ACHN (cell line): ENCODE measurements at regions not wholly inside any gene's neighbourhood (a gene's known extent, or its start where the extent isn't known, plus 50 kb on each side); places are given as distances from the start of the nearest gene placed in this dataset.

ENCODE experiments used
- DNase-seq: peaks from one replicate; pipeline ENCODE4 v3.0.0-alpha.2; 2015
- in situ Hi-C: cut with HindIII; loops from 2 replicates; pipeline ENCODE4 v1.10.0; 2017; ENCODE audit warnings: low sequenced_read_pairs, low pct_ligation_motif_present, low pct_unique_long_range_greater_than_20kb

DNA sequence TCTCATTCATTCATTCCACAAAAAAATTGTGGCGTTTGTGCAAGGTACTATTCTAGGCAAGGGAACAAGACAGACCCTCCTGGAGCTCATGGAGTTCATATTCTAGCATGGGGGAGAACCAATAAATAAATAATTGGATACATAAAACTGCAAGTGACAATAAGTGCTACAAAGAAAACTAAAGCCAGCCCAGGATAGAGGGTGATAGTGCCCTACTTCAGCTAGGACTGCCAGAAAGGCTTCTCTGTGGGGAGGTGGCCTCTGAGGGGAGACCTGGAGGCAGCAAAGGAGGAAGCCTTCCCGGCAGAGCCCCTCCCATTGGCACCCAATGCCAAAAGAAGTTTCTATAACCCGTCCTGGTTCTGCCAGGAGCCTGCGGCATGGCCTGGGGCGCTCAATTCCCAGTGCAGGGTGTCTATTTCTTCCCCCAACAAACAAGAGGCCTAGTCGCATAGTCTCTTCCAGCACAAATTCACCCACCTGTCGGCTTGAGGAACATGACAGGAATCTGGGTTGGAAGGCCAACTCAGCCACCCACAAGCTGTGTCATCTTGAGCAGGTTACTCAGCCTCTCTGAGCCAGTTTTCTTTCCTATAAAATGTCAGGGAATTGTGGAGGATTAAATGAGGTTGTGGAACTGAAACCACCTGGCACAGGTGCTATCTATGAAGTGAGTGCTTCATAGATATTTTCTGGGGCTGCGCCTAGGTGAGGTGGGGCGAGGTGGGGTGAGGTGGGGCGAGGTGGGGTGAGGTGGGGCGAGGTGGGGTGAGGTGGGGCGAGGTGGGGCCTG, 94.3 kb downstream of the ZFP36L2 start:
- DNase-seq, result no peak
- in situ Hi-C loops, result no loop called here

DNA sequence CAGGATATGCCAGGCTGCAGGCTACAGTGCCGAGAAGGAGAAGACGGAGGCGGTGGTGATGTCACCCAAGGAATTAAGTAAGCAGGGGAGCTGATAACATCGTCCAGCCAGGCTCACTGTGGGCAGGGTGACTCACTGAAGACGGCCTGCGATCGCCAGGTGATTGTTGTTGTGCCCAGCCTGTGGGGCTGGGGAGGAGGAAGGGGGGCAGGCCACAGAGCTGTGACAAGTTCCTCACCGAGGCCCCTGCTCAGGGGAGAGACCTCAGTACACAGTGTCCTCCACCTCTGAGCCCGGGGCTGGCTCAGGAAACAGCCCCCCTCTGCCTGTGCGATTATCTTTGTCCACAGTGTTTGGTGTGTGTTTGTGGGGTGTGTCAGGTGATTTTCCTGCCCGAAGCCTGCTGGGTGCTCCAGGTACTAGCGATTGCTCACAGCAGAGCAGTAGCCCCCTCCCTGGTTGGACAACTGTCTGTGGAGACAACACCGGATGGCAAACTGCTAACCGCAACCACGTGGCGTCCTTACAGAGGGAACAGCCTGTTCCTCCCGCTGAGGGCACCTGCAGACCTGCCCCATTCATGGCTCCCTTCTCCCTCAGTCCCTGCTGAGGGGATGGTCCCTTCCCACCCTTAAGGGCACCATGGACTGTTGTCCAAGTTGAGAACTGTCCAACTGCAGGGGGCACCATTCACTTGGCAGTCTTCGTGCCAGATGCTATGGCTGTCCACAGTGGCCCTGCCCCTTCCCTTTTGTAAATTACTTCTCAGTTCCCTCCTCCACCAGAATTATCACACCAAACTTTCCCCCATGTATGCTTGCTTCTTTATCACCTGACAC, 95.1 kb downstream of the ZFP36L2 start:
- peak; percentile 62 for DNase-seq
- in situ Hi-C loops, result no loop called here

DNA sequence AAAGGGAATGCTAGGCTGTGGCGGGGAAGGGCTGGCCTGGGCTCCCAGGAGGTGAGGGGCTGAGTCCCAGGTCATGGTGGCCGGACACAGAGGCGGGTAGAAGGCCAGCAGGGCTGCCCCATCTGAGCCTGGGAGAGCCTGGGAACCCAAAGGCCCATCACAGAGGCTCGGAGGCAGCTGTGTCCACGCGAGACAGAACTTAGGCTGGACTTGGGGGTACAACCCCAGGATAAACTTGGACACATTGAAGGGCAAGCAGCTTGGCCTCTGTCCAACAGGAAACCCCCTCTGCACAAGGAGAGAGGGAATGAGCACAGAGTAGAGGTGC, 95.9 kb downstream of the ZFP36L2 start:
- in situ Hi-C loops, result no loop called here
- DNase-seq, result no peak

DNA sequence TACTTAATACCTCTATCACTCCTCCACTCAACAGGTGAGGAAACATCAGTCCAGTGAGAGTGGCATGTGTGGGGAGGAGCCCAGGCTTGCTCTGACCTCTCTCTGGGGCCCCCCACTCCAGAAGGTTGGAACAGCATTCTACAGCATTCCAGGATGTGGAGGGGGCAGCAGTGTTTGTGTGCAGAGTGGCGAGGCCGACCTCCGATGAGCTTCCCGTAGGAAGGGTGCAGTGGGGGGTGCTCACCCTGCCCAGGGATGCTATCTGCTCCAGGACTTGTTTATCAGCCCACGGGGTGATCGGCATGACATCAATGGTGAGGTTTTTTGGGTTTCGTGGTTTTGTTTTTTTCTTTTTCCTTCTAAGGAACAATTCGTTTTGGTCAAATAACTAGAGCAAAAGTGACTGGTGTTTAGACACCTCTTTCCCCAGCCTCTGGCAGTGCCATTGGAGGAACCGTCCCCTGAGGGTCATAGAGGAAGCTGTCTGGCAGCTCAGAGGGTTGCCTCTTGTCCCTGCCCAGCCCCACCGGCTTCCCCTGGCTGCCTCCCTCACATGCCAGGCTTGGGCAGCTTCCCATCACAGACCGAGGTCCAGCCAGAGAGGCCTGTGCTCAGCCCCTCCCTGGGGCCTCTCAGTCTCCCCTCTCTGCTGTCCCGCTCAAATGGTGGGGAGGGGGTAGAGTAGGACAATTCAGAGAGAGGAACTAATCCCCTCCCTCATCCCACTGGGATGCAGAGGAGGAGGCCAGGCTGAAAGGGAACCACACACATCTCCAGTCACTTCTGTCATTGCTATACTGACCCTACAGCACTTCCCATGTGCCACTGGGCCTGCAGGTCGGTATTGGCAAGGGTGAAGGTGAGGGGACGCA, 96.5 kb downstream of the ZFP36L2 start:
- in situ Hi-C loops, result no loop called here
- DNase-seq, result no peak

DNA sequence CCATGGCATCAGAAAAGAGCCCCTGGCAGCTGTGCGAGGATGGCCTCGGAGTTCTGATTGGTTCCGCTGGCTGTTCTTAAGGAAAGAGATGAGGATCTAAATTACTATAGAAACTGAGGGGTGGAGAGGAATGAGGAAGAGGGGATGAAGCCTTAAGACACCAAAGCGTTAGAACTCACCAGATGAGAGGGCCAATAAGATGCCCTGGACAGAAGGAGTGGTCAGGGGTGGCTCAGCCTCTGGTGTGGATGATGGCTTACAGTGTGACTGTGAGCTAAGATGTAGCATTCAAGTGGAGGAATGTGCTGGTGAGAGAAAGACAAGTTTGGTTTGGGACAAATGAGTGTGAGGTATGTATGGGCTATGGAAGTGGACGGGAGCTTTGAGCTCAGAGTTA, 97.8 kb downstream of the ZFP36L2 start:
- in situ Hi-C loops, result no loop called here
- DNase-seq, result no peak

DNA sequence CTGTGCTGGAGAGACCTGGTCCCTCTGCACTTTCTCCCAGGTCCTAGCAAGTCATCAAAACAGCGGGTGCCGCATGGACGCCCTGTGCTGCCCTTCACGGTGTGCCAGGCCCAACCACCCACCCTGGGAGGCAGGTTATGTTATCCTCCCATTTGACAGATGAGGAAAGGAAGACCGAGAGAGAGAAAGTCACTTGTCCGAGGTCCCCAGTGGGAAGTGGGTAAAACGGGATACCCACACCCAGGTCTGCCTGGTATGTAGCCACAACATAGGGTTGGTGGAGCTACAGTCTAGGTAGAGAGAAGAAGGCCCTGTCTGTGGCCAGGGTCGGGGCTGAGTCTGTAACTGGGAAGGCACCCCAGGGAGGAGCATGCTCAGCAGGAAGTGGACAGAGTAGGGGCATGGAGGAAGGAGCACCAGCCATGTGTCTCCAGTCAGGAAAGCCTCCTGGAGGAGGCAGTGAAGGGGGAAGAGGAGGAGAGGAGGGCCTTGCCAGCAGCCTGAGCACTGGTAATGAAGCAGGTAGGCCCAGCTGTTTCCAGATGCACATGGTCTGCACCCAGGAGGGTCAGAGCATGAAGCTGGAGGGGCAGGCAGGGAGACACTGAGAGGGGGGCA, 98.4 kb downstream of the ZFP36L2 start:
- in situ Hi-C loops, result no loop called here
- no peak for DNase-seq

DNA sequence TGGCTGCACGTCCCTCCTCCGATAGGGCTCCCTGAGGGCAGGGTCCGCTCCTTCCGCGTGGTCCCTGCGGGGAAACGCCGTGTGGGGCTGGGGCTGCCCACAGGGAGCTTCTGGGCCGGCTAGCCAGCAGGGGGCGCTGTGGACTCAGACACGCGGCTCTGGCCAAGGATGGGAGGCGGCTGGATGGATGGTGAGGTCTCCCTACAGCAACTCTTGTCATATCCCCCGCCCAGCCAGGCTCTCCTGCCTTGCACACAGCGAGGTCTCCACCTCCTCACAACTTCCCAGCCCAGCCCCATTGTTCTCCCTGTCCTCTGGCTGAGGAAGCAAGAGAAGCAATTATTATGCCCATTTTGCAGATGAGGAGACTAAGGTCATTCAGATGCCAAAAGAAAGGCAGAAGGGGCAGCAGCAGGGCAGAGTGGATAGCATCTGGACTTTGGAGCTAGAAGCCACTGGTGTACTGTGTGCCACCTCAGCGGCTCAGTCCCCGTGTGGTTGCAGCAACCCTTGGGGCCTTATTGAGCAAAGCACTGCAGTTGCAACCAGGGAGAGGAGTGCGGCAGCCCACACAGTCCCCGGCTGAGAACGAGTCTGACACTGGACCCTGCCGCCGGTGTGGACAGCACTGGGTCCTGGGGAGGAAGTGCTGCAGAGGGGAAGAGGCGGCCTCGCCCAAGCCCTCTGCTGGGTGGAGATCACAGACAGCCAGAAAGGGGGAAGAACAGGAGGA, 99.0 kb downstream of the ZFP36L2 start:
- in situ Hi-C loops, result no loop called here
- no peak for DNase-seq

DNA sequence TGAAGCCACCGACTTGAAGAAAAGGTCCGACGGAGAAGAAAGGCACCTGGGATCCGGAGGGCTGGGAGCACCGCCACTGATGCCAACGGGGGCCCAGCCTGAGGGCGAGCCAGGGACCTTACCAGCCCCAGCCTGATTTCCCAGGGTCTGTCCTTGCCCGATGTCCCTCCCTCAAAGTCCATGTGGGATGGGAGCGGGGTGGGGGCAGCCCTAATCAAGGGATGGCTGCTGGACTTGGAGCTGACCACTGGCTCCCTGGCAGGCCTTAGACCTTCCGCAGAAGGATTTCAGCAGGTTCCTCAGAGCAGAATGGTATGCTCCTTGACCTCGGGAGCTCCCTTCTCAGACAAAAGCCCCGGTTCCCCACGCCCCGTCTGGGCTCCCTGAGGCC, 99.6 kb downstream of the ZFP36L2 start:
- no peak for DNase-seq
- in situ Hi-C loops, result no loop called here

DNA sequence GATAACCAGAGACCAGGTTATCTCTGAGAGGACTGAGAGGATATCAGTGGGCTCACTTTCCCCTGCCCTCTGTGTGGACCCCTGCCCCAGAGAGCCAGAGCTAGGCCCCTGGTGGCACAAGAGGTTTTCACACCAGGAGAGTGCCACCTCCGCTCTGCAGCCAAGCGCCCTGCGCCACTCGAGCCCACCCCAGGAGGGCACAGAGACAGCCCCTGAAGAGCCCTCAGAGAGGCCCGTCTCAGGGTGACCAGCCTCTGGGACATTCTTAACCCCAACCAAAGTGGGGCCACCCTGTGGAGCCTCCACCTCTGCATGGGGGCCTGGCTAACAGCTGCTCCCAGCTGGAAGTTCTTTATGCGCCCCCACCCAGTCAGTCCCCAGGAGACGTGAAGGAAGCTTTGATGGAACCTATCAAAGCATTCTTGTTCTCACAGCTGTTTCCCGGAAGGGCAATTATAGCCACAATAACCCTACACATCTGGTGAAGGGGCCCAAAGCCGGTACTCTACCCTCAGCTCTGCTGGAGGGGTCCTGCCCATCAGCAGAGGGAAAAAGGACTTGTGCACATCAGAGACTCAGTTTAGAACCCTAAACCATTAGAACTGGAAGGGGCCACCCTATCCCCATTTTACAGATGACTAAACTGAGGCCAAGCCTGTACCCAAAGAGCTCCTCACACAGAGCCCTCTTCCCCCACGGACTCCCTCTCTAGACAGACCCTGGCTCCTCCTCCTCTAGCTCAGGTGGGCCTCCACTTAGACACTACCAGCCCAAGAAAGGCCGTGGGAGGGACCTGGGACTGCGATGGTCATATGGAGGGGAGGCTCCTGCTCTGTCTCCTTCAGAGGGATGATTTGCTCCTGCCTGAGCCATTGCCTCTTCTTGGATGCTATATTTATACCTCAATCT, 101.1 kb downstream of the ZFP36L2 start:
- no peak for DNase-seq
- in situ Hi-C loops, result no loop called here

DNA sequence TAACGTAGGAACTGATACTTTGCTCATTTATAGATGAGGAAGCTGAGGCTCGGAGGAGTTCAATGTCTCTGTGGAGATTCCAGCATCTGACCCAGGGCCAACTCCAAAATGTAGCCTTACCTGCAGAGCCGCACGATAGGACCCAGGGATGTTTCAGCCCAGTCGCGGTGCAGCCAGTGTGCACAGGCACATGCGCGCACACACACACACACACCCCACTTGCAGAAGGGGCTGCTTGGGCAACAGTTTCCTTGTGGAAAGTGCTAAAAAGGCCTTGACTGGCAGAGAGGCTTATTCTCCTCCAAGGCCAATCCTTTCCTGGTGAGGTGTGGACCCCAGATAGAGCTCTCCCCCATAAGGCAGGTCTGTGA, 101.7 kb downstream of the ZFP36L2 start:
- in situ Hi-C loops, result no loop called here
- no peak for DNase-seq

DNA sequence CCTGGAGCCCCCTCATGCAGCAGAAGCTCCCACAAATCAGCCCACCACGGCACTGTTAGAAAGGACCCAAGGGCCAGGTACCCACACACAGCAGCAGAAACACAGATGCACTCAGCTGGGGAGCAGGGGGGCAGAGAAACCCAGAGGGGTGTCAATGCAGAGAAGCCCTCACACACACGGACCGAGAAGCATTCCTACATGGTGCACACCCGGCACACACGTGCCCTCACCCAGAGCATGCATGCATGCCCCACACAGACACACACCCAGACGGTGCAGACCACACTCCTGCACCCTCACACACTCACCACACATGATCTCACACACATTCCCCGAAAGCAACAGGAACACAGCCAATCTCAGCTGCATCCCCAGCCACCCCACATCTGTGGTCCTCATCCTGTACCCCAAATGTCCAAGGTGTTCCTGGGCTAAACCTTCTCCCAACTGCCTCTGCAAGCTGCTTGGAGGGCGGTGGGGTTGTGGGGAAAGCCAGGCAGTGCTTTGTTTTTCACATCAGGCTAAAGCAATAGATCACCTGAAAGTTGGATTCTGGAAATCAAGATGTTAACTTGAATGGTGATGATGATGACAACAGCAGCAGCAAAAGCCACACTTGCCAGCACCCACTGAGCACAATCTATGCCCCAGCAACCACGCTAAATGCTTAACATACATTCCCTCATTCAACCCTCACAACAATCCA, 102.3 kb downstream of the ZFP36L2 start:
- no peak for DNase-seq
- in situ Hi-C loops, result no loop called here

DNA sequence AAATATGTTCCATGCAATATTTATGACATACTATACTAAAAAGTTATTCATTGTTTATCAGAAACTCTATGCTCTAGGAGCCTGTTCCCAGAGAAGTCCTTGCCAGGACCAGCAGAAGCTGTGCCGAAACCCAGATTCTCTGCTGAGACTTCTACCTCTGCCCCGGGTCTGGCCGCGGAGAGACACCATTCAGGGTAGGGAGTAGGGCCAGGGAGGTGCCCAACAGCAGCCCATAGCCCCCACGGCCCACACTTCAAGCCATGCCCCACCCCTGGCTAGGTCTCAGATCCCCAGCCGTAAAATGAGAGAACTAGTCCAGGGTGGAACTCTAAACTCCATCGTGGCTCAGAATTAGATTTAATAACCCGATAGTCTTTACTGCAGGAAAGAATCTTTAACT, 102.9 kb downstream of the ZFP36L2 start:
- in situ Hi-C loops, result no loop called here
- DNase-seq, result no peak

DNA sequence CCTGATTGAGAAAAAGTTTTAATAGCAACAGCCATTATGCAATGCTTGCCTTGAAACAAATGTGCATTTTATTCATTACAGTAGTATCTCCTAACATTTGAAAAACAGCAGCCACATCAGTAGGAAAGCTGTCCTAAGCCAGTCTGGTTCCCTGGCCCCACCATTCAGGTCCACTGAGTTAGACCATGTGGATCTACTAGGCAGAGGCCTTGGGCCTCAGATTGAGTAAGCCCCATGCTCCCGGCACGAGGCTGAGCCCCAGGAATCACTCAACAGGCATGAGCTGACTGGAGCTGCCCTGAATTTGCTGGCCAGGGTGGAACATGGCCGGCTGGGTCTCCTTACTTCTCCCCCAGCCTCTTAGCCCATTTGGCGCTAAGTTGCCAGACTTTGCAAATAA, 103.4 kb downstream of the ZFP36L2 start:
- no peak for DNase-seq
- in situ Hi-C loops, result no loop called here

DNA sequence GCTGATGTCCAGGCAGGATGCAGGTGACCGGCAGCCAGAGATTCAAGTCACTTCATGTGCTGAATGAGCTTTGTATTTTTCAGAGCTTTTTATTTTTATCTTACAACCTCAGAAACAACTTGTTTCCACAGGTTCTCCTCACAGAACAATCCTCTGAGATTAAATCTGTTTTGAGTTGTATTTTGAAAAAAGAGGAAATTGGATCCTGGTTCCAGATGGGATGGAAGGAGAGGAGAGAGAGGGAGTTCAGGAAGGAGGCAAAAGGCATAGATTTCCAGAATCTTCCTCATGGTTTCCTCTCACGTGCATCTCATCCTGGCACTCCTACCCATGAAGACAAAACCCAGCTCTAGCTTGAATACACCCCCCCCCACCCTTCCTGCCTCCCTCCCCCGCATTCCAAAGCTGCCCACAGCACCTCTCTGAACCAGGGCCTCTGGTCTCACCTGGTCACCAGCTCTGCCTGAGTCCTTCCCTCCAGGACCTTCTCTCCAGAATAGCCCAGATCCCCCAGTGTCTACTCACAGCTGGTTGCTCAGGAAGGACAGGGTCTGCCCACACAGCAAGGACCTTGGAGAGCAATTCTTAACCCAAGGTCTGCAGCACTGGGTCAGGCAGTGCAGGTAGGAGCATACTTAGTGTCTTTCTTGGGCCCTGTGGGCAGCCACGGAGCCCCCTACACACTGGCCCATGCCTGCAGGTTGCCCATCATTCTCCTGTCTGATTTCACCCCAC, 104.7 kb downstream of the ZFP36L2 start:
- in situ Hi-C loops, result no loop called here
- DNase-seq, result no peak

DNA sequence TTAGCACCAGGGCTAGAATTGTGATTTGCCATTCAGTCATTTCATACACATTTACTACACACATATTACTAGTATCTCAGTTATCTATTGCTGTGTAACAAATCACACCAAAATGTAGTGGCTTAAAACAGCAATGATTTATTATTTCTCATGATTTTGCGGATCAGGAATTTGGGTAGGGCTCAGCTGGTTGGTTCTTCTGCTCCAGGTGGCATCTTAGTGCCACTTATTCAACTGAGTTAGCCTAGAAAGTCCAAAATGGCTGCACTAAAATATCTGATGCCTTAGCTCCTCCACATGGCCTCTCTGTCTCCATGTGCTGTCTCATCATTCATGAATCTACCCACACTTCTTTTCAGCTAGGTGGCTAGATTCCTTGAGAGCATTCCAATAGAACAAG, 107.1 kb downstream of the ZFP36L2 start:
- in situ Hi-C loops, result no loop called here
- no peak for DNase-seq

DNA sequence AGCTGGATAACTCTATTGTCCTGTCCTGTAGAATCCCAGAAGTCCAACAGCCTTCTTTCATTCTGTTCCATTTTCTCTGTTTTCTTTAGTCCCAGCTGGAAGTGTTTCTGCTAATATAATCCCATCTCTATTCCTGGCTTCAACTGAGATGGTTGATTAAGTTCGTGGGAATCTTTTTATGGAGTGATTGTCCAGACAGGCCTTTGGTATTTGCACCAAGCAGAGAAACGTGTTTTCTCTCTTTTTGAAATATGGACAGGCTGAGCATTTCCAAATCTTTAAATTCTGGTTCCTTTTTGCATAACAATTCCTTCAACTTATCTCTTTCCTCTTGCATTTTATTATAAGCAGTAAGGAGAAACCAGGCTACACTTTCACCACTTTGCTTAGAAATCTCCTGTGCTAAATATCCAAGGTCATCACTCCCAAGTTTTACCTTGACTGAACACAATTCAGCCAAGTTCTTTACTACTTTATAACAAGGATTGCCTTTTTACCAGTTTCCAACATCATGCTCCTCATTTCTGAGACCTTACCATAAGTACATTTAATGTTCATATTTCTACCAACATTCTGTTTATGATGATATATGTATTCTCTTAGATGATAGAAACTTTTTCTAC, 108.8 kb downstream of the ZFP36L2 start:
- in situ Hi-C loops, result no loop called here
- DNase-seq, result no peak
